Large intestine (tissue), 3 donors: ENCODE measurements at regions not wholly inside any gene's neighbourhood (a gene's known extent, or its start where the extent isn't known, plus 50 kb on each side); places are given as distances from the start of the nearest gene placed in this dataset.
A peak's percentile ranks its signal among the peaks of the same experiment; 100 is the strongest.

Source experiments
- DNase-seq, 2 donors: peaks; one replicate each; pipeline versions ENCODE4 v3.0.0 to v3.0.0-alpha.2; 2013
- H3K27ac ChIP-seq: one replicate; pipeline ENCODE4 v1.5.1; 2013; ENCODE audit warnings: low read length
- H3K27me3 ChIP-seq: 2 replicates; pipeline ENCODE4 v1.6.1; 2013; ENCODE audit warnings: low read length; ENCODE audit not compliant: control insufficient read depth, insufficient read depth
- H3K36me3 ChIP-seq: 2 replicates; pipeline ENCODE4 v1.6.1; 2013; ENCODE audit warnings: low read length; ENCODE audit not compliant: control insufficient read depth, insufficient read depth
- H3K4me1 ChIP-seq: one replicate; pipeline ENCODE4 v1.6.1; 2013; ENCODE audit warnings: low read length; ENCODE audit not compliant: control insufficient read depth, insufficient read depth
- H3K4me3 ChIP-seq: one replicate; pipeline ENCODE4 v1.5.1; 2013; ENCODE audit warnings: low read length
- H3K9me3 ChIP-seq: one replicate; pipeline ENCODE4 v1.6.1; 2013; ENCODE audit warnings: mild to moderate bottlenecking, low read depth, low read length, moderate library complexity; ENCODE audit not compliant: control insufficient read depth
- WGBS: methylation state at CpG from one replicate; pipeline ENCODE4 v1.1.5; 2013; ENCODE audit warnings: low lambda C conversion rate; ENCODE audit not compliant: insufficient coverage; 5-methylcytosine and 5-hydroxymethylcytosine counted together

- Histone ChIP-seq H3K4me3 (no peak overlapping the region), H3K9me3 (peaks cover 7% of the 10 kb centered on the region), H3K27ac (no peak overlapping the region), H3K27me3 (no peaks in the 10 kb centered on the region), H3K4me1 (no peaks in the 10 kb centered on the region), H3K36me3 (no peaks in the 10 kb centered on the region)
- WGBS, result 20% methylated on average over 1 of the region's 4 CpGs
- no peak for DNase-seq
Observed at GRCh38 chr15:35657679-35658311, 111.8 kb upstream of the DPH6 start.

- Histone ChIP-seq H3K9me3 (no peaks in the 10 kb centered on the region), H3K36me3 (no peaks in the 10 kb centered on the region), H3K27me3 (no peaks in the 10 kb centered on the region), H3K4me1 (no peaks in the 10 kb centered on the region), H3K27ac (no peak overlapping the region), H3K4me3 (no peak overlapping the region)
- WGBS, result 100% methylated on average over 1 of the region's 2 CpGs
- DNase-seq, result no peak
Observed at GRCh38 chr15:35663956-35664355, 118.0 kb upstream of the DPH6 start.

GRCh38 chr15:35665896-35666536 lies 120.1 kb upstream of the DPH6 start:
- H3K36me3 ChIP-seq, result no peaks in the 10 kb centered on the region
- no peak for DNase-seq
- H3K27ac ChIP-seq, result no peak overlapping the region
- H3K27me3 ChIP-seq, result no peaks in the 10 kb centered on the region
- no peak overlapping the region for H3K4me3 ChIP-seq
- H3K4me1 ChIP-seq, result no peaks in the 10 kb centered on the region
- no peaks in the 10 kb centered on the region for H3K9me3 ChIP-seq
- WGBS, result 79% methylated on average over 3 of the region's 9 CpGs

DNA sequence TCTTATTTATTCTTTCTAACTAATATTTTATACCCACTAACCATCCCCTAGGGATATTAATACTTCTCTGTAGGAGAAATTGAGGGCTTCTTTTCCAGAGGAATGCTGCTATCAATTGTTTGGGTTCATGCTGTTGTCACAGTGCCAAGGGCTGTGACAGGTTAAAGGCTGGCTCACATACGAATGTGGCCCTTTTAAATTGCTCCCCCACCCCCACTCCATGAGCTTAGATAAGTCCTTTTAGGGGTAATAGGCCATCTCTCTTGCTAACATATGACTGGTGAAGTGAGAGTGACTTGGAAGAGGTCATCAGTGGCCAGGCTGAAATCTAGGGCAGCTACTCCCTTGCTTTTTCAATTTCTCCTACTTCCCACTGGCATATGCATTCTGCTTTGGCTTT lies 121.9 kb upstream of the DPH6 start:
- Histone ChIP-seq H3K4me1 (no peaks in the 10 kb centered on the region), H3K9me3 (no peaks in the 10 kb centered on the region), H3K4me3 (no peak overlapping the region), H3K27ac (no peak overlapping the region), H3K36me3 (no peaks in the 10 kb centered on the region), H3K27me3 (no peaks in the 10 kb centered on the region)
- peak in 1 of 2 donors; percentile 23 for DNase-seq
- WGBS, result no CpG with 5 or more reads among the region's 1 CpG

DNA sequence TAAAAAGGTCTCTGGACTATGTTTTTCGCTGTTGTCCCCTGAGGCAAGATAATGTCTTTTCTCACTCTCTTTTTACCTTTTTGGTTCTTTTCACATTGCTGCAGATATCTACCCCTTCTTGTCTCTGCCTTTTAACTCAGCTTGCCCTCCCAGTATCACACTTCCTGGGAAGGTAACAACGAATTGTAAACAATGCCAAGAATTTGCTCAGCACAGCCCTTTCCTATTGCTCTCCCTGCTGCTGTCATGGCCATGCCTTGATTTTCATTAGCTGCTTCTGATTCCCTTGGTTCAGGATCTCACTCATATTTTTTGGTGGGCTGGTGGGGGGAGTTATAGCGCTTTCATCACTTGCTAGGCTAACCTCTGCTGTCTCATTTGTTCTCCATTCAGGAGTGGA lies 123.1 kb upstream of the DPH6 start:
- DNase-seq, result no peak
- Histone ChIP-seq H3K27ac (no peak overlapping the region), H3K9me3 (no peaks in the 10 kb centered on the region), H3K27me3 (no peaks in the 10 kb centered on the region), H3K36me3 (no peaks in the 10 kb centered on the region), H3K4me1 (no peaks in the 10 kb centered on the region), H3K4me3 (no peak overlapping the region)
- WGBS, result 80% methylated on average over 1 of the region's 3 CpGs

GRCh38 chr15:35669432-35670045 lies 123.6 kb upstream of the DPH6 start:
- WGBS, result 100% methylated on average over 1 of the region's 5 CpGs
- no peak overlapping the region for H3K27ac ChIP-seq
- DNase-seq, result no peak
- H3K4me1 ChIP-seq, result no peaks in the 10 kb centered on the region
- no peaks in the 10 kb centered on the region for H3K9me3 ChIP-seq
- H3K4me3 ChIP-seq, result no peak overlapping the region
- H3K27me3 ChIP-seq, result no peaks in the 10 kb centered on the region
- H3K36me3 ChIP-seq, result no peaks in the 10 kb centered on the region

- H3K27ac ChIP-seq, result no peak overlapping the region
- DNase-seq, result no peak
- H3K4me3 ChIP-seq, result no peak overlapping the region
- no peaks in the 10 kb centered on the region for H3K36me3 ChIP-seq
- no peaks in the 10 kb centered on the region for H3K9me3 ChIP-seq
- H3K27me3 ChIP-seq, result no peaks in the 10 kb centered on the region
- no peaks in the 10 kb centered on the region for H3K4me1 ChIP-seq
Observed at GRCh38 chr15:35671197-35671596, 125.2 kb upstream of the DPH6 start.

DNA sequence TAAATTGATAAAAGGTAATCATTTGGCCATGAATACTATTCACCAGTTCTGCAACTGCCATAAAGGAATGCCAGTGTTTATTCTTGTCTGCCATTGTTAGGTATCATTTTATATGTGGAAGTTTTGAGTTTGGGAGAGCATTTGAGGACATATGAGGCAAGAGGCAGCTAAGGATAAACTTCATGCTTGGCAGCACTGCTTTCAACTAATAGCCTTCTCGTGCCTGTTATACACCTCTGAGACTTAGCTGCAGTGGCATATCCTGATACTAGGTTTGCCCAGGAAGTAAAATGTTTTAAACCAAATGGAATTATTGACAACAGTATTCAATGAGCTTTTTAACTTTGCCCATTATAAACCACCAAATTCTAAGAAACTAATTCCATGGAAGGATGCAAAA lies 126.0 kb upstream of the DPH6 start:
- H3K4me1 ChIP-seq, result no peaks in the 10 kb centered on the region
- DNase-seq, result no peak

GRCh38 chr15:35673093-35673684 lies 127.2 kb upstream of the DPH6 start:
- DNase-seq, result peak; percentile 56 to 86
- Histone ChIP-seq H3K27ac (peak overlapping the region; percentile 64), H3K36me3 (no peaks in the 10 kb centered on the region), H3K4me3 (peak overlapping the region; percentile 28), H3K27me3 (no peaks in the 10 kb centered on the region), H3K4me1 (no peaks in the 10 kb centered on the region), H3K9me3 (no peaks in the 10 kb centered on the region)
- WGBS, result 29% methylated on average over 1 of the region's 9 CpGs

More for the DNA sequence above, 126.0 kb upstream of the DPH6 start:
- H3K36me3 ChIP-seq, result no peaks in the 10 kb centered on the region
- no CpG with 5 or more reads among the region's 1 CpG for WGBS
- H3K4me3 ChIP-seq, result no peak overlapping the region
- H3K27ac ChIP-seq, result no peak overlapping the region
- no peaks in the 10 kb centered on the region for H3K27me3 ChIP-seq
- no peaks in the 10 kb centered on the region for H3K9me3 ChIP-seq

DNA sequence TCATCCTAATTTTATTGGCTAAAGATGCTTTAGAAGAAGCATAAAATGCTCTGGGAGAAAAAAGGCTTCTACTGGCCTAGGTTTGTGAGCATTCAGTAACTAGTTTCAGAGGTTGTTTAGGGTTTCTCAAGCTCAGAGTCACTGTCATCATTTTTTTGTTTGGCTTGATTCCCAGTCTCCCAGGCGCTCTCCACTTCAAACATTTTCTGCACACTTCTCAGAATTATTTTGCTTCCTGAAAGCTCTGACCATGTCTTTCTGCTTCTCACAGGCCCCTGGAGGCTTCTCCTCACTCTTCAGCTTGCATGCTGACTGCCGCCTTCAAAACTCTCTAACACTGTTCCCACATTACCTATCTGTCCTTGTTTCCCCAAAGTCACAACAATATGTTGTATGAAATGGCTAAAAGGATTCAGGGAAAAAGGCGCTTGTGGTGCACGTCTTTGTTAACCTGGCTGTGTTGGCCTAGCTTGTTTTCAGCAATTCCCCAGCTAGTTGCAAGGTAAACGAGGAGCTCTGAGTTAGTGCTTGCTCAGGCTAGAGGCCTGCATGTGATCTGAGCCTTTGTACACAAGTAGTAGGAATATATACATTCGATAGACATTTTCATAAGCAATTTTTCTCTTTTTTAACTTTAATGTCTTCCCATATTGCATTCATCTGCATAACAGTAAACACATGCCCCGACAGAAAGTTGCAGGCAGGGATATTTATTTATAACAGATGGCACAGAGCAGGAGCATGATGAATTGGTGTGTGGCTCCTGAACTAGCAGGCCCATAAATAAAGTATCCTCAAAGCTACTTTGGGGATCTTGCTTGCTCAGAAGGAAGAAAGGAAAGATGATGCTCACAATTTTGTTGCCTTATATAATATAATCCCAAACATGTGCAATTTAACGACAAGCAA lies 129.2 kb upstream of the DPH6 start:
- no peak overlapping the region for H3K27ac ChIP-seq

More for the DNA sequence above, 129.2 kb upstream of the DPH6 start:
- H3K4me1 ChIP-seq, result no peaks in the 10 kb centered on the region
- 61% methylated on average over 4 of the region's 8 CpGs for WGBS
- H3K36me3 ChIP-seq, result no peaks in the 10 kb centered on the region
- H3K9me3 ChIP-seq, result no peaks in the 10 kb centered on the region
- H3K27me3 ChIP-seq, result no peaks in the 10 kb centered on the region
- DNase-seq, result no peak
- H3K4me3 ChIP-seq, result no peak overlapping the region
